ENCODE measurements at regions not wholly inside any gene's neighbourhood (a gene's known extent, or its start where the extent isn't known, plus 50 kb on each side); places are given as distances from the start of the nearest gene placed in this dataset.

- TF ChIP-seq, protein P1, sequence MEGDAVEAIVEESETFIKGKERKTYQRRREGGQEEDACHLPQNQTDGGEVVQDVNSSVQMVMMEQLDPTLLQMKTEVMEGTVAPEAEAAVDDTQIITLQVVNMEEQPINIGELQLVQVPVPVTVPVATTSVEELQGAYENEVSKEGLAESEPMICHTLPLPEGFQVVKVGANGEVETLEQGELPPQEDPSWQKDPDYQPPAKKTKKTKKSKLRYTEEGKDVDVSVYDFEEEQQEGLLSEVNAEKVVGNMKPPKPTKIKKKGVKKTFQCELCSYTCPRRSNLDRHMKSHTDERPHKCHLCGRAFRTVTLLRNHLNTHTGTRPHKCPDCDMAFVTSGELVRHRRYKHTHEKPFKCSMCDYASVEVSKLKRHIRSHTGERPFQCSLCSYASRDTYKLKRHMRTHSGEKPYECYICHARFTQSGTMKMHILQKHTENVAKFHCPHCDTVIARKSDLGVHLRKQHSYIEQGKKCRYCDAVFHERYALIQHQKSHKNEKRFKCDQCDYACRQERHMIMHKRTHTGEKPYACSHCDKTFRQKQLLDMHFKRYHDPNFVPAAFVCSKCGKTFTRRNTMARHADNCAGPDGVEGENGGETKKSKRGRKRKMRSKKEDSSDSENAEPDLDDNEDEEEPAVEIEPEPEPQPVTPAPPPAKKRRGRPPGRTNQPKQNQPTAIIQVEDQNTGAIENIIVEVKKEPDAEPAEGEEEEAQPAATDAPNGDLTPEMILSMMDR (IDR thresholded peaks at IDR 0.05) = no peak
- TF ChIP-seq POLR2AphosphoS5 (IDR thresholded peaks at IDR 0.05) = no peak
- no peak for TF ChIP-seq POLR2A (IDR thresholded peaks at IDR 0.05)
- TF ChIP-seq EP300 (IDR thresholded peaks at IDR 0.05; ENCODE audit: low read depth) = no peak
Measured at GRCh38 chr5:67494186-67494855, 297.7 kb upstream of the CD180 start.
